GM15510 (cell line): ENCODE measurements at regions not wholly inside any gene's neighbourhood (a gene's known extent, or its start where the extent isn't known, plus 50 kb on each side); places are given as distances from the start of the nearest gene placed in this dataset.

Experiments
- POLR2A ChIP-seq: IDR thresholded peaks from 3 replicates; pipeline ENCODE4 v1.6.1; 2011; ENCODE audit warnings: borderline replicate concordance; ENCODE audit not compliant: insufficient read length; ENCODE audit errors: extremely low read depth

DNA sequence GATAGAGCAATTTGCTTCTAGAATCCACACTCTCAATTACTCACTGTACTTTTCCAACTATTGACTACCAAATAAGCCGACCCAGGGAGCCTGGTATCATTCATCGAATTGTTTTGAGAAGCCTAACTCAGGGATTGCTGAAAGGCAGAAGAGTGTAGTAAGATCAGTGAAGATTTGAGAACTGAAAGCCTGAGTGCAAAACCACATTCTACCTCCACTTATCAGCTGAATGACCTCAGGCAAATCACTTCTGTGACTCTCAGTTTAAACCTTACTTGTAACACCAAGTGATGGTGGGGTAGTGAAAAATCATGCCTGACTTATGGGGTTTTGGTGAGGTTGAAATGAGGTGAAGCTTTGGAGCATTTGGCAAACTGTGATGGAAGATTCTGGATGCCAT, 126.1 kb upstream of the MAX start:
- TF ChIP-seq POLR2A = no peak

DNA sequence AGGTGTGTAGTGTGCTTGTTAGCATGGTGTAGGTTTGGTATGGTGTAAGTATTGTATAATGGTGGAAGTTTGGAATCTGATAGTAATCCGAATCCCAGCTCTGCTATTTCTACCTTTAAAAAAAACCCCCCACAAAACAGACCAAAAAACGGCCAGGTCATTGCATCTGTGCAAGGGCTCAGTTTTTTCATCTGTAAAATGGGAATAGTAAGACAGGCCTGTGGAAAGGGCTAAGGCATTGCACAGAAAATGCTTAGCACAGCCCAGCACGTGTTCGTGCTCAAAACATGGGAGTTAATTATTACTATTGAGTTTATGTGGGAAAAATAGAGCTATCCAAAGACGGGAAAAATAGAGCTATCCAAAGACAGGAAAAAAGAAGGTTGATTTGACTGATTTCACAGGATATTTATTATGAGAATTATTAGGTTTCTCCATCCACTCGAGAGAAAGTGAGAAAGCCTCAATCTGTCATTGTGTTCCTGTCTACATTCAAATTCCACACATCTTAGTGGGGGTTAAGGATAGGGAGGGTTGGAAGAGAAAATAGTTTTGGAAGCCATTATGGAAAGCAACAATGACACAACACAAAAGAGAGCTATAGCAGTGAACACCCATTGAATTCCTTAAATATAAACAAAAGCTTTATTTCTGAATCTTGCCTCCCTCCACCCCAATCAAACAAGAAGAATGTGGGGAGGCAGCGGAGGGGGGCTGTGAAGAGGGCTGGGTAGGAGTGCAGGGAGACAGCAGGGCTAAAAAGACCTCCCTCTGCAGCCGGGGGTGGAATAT, 126.8 kb upstream of the MAX start:
- no peak for TF ChIP-seq POLR2A

DNA sequence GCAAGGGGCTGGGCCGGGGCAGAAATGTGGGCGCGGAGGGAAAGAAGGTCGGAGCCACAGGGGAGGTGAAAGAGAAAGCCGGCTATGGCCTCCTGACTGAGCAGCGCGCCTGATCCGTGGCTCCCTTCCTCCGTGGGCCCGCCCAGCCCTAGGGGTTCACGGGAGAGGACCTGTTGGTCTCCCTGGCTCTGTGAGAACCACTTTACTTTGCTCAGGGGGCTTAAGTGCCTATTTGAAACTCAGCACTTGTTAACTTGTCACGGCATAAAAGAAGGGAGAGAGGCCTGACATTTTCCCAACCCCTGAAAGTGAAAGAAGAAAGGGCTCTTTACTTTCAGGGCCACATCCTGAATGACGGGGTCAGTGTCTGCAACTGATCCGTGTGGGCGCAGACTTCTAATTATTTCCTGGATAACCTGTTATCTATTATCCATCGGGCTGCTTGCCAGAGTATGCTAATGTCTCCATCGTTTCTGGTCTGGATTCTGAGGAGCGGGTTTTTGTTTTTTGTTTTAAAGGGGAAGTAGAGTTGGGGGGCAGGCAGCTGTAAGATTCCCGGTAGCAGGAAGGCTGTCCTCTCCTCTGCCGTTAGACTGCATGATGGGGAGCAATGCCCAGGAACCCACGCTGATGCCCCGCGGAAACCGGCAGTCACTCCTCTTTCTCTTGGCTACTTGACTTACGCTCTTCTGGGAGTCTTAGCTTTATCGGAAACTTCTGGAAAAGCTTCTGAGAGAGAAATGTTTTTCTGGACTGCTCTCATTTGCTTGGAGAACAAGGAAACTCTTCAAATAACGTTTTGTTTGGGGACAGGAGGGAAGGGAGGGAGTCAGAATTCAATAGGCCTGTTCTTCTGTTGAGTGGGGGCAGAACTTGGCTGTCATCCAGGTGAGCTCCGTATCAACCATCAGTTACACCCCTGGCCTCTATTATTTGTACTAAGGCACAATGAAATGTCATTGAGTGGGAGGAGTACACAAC, 127.7 kb upstream of the MAX start:
- TF ChIP-seq POLR2A = peak; percentile 34

DNA sequence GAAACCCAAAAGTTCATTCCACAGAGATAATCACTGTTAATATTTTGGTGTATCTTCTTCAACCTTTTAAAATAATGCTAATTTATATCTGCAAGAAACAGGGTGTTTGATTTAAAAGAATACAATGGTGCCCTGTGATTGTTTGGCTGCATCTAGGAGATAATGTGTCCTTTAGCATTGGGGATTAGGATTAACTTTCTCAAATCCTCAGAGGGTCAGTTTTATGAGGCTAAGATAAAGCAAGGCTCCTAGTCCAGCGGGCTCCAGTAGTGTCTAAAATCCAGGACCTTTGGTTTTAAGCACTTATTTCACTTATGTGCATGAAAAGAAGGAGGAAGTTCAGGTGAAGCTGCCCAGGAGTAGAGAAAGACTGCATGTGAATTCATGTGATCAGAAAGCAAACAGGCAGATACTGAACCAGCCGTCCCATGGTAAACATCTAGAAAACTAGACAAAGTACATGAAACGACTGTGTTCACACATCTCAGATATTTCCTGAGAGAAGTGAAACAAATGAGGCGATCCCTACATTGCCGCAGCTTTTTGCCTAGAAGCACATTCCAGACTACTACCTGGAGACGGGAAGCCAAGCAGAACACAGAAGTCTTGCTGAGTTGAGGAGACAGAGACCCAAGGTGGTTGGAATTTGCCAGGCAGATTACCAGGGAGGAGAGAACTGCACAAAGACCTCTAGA, 129.1 kb upstream of the MAX start:
- no peak for TF ChIP-seq POLR2A

- no peak for TF ChIP-seq POLR2A
These were observed 132.5 kb upstream of the MAX start for GRCh38 chr14:65234752-65235361.

- TF ChIP-seq POLR2A = no peak
These were observed 134.9 kb upstream of the MAX start for GRCh38 chr14:65237023-65237814.

GRCh38 chr14:65237941-65238340, 135.6 kb upstream of the MAX start:
- no peak for TF ChIP-seq POLR2A

- no peak for TF ChIP-seq POLR2A
These were observed 136.1 kb upstream of the MAX start for GRCh38 chr14:65238456-65238855.

- TF ChIP-seq POLR2A = no peak
These were observed 137.0 kb upstream of the MAX start for GRCh38 chr14:65239143-65239937.

- no peak for TF ChIP-seq POLR2A
These were observed 137.6 kb upstream of the MAX start for GRCh38 chr14:65239938-65240296.

DNA sequence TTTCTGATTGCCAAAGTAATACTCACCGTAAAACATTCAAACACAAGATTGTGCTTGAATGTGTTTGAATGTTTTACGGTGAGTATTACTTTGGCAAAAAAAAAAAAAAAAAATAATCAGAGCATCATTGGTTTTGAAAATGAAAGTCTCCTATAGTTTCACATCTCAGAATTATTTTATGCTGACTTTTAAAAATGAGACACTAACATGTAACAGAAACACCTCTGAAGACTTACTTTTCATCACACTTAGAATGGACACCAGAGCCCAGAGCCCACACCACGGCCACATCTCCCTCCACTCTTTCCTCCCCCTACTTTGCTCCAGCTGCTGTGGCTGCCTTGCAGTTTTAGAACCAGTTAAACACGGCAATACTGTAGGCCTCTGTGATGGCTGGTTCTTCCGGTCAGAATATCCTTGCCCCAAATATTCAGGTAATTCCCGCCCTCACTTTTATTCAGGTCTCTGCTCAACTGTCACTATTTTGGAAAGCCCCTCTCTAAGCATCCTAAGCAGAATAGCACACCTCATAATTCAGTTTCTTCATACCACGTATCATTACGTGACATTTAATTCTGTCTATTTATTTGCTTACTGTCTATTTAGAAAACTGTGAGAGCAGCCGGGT, 138.9 kb upstream of the MAX start:
- TF ChIP-seq POLR2A = no peak

- no peak for TF ChIP-seq POLR2A
These were observed 140.4 kb upstream of the MAX start for GRCh38 chr14:65242732-65243134.
